ENCODE measurements at regions not wholly inside any gene's neighbourhood (a gene's known extent, or its start where the extent isn't known, plus 50 kb on each side); places are given as distances from the start of the nearest gene placed in this dataset.

DNA sequence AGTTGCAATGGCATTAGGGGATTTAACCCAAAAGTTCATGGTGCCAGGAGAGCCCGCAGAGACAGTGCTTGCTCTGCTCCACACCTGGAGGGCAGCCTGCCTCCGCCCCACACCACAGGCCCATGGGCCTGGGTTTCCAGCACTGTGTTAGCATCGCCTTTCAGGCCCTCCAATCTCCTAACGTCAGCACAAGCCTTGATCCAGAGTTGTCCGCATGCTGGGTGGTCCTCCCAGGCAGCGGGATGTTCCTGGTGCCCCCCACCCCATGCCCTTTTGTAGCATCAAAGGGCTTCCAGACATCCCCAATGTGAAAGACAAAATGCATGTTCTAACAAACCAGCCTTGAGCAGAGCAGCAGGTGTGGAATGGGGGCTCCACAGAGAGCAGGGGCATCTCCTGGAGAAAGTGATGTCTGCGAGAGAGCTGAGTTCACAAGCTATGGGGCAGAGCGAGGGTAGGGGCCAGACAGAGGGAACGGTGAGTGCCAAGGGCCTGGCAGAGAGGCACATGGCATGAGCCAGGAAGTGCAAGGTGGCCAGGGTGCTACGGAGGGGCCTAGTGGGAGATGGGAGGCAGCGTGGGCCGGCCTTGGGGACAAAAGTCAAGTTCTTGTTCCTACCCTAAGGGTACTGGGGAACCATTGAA lies 119.2 kb downstream of the CYP26B1 start:
- TF ChIP-seq POLR2A (IDR thresholded peaks at IDR 0.05): no peak
- TF ChIP-seq, protein P1, sequence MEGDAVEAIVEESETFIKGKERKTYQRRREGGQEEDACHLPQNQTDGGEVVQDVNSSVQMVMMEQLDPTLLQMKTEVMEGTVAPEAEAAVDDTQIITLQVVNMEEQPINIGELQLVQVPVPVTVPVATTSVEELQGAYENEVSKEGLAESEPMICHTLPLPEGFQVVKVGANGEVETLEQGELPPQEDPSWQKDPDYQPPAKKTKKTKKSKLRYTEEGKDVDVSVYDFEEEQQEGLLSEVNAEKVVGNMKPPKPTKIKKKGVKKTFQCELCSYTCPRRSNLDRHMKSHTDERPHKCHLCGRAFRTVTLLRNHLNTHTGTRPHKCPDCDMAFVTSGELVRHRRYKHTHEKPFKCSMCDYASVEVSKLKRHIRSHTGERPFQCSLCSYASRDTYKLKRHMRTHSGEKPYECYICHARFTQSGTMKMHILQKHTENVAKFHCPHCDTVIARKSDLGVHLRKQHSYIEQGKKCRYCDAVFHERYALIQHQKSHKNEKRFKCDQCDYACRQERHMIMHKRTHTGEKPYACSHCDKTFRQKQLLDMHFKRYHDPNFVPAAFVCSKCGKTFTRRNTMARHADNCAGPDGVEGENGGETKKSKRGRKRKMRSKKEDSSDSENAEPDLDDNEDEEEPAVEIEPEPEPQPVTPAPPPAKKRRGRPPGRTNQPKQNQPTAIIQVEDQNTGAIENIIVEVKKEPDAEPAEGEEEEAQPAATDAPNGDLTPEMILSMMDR (IDR thresholded peaks at IDR 0.05 in 8 of 11, conservative IDR thresholded peaks at IDR 0.05 in 3 of 11): no peak

Data from spleen (tissue), 7 donors.